B cell (primary cell): ENCODE measurements at regions not wholly inside any gene's neighbourhood (a gene's known extent, or its start where the extent isn't known, plus 50 kb on each side); places are given as distances from the start of the nearest gene placed in this dataset.

ENCODE experiments used
- EZH2 ChIP-seq: IDR thresholded peaks from 2 replicates; pipeline ENCODE4 v1.6.1; 2012; ENCODE audit warnings: borderline replicate concordance, low read depth, mild to moderate bottlenecking, moderate library complexity, low read length; ENCODE audit not compliant: insufficient read depth, poor library complexity, severe bottlenecking
- TF ChIP-seq, protein P1 (sequence below): fragments of 200-600 bp; IDR thresholded peaks from one replicate; pipeline ENCODE4 v1.8.0; 2022; ENCODE audit warnings: antibody characterized with exemption, mild to moderate bottlenecking

DNA sequence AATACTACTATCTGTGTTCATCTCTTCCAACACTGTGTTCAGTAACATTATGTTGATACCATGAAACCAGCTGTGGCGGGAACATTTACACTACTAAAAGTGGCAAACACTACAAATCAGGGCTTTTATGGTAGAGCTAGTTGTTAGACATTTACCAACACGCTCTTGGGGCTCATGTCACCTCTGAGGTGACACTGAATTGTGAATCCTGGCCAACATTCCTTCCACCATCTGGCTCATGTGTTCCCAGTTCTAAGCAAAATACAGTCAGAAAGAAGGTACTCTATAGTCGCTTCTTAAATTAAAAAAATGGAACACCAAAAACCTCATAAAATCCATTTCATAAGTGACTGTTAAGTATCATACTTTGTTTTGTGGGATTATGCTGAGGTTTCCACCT lies 436.6 kb downstream of the FUT8 start:
- TF ChIP-seq, protein P1, sequence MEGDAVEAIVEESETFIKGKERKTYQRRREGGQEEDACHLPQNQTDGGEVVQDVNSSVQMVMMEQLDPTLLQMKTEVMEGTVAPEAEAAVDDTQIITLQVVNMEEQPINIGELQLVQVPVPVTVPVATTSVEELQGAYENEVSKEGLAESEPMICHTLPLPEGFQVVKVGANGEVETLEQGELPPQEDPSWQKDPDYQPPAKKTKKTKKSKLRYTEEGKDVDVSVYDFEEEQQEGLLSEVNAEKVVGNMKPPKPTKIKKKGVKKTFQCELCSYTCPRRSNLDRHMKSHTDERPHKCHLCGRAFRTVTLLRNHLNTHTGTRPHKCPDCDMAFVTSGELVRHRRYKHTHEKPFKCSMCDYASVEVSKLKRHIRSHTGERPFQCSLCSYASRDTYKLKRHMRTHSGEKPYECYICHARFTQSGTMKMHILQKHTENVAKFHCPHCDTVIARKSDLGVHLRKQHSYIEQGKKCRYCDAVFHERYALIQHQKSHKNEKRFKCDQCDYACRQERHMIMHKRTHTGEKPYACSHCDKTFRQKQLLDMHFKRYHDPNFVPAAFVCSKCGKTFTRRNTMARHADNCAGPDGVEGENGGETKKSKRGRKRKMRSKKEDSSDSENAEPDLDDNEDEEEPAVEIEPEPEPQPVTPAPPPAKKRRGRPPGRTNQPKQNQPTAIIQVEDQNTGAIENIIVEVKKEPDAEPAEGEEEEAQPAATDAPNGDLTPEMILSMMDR, result no peak
- no peak for TF ChIP-seq EZH2
